ENCODE measurements at regions not wholly inside any gene's neighbourhood (a gene's known extent, or its start where the extent isn't known, plus 50 kb on each side); places are given as distances from the start of the nearest gene placed in this dataset.

GRCh38 chr11:130732476-130732875, 183.8 kb downstream of the SNX19 start:
- no peak for TF ChIP-seq CTCF (IDR thresholded peaks at IDR 0.05; ENCODE audit: low read length, missing control alignments)
- no peak overlapping the region for H3K4me3 ChIP-seq (replicated peaks; ENCODE audit: low read depth, low read length)
- DNase-seq (ENCODE audit: low read depth) = peak; percentile 31

- no peak for DNase-seq (ENCODE audit: low read depth)
- H3K4me3 ChIP-seq (replicated peaks; ENCODE audit: low read depth, low read length) = no peak overlapping the region
- no peak for TF ChIP-seq CTCF (IDR thresholded peaks at IDR 0.05; ENCODE audit: low read length, missing control alignments)
Observed at GRCh38 chr11:130737041-130737830, 179.0 kb downstream of the SNX19 start.

- DNase-seq (ENCODE audit: low read depth) = peak; percentile 67
- no peak for TF ChIP-seq CTCF (IDR thresholded peaks at IDR 0.05; ENCODE audit: low read length, missing control alignments)
- no peak overlapping the region for H3K4me3 ChIP-seq (replicated peaks; ENCODE audit: low read depth, low read length)
Observed at GRCh38 chr11:130737866-130738431, 178.3 kb downstream of the SNX19 start.

- DNase-seq (ENCODE audit: low read depth) = peak; percentile 17
- no peak for TF ChIP-seq CTCF (IDR thresholded peaks at IDR 0.05; ENCODE audit: low read length, missing control alignments)
- no peak overlapping the region for H3K4me3 ChIP-seq (replicated peaks; ENCODE audit: low read depth, low read length)
Observed at GRCh38 chr11:130738611-130739010, 177.7 kb downstream of the SNX19 start.

- TF ChIP-seq CTCF (IDR thresholded peaks at IDR 0.05; ENCODE audit: low read length, missing control alignments) = no peak
- H3K4me3 ChIP-seq (replicated peaks; ENCODE audit: low read depth, low read length) = no peak overlapping the region
- DNase-seq (ENCODE audit: low read depth) = peak; percentile 30
Observed at GRCh38 chr11:130740819-130741218, 175.5 kb downstream of the SNX19 start.

- DNase-seq (ENCODE audit: low read depth) = no peak
- TF ChIP-seq CTCF (IDR thresholded peaks at IDR 0.05; ENCODE audit: low read length, missing control alignments) = no peak
- no peak overlapping the region for H3K4me3 ChIP-seq (replicated peaks; ENCODE audit: low read depth, low read length)
Observed at GRCh38 chr11:130744794-130745193, 171.5 kb downstream of the SNX19 start.

Data from fibroblast of pulmonary artery (primary cell).